Stimulated activated naive CD8-positive, alpha-beta T cell treated with anti-CD3 and anti-CD28 coated beads, Interleukin-15, amount 100 ng/mL, for 72 hours (primary cell): ENCODE measurements at regions not wholly inside any gene's neighbourhood (a gene's known extent, or its start where the extent isn't known, plus 50 kb on each side); places are given as distances from the start of the nearest gene placed in this dataset.
"Not testable (repeated sequence)": the region's sequence is repeated elsewhere in the genome, so short reads cannot be mapped to it uniquely, and the experiment has no call there.

Experiments
- ATAC-seq: fragments of 150-1000 bp; cut with Tn5 transposase; 2 replicates; pipeline ENCODE4 v1.10.0; 2021; ENCODE audit warnings: mild to moderate bottlenecking, moderate library complexity
- DNase-seq, 2 donors: peaks; one replicate each; pipeline ENCODE4 v3.0.0; 2021 to 2022
- H3K27ac Mint-ChIP-seq, 2 donors: one replicate each; pipeline ENCODE4 v1.8.0; 2022; ENCODE audit warnings: mild to moderate bottlenecking in 2 of 2, mixed read lengths in 2 of 2, moderate library complexity in 2 of 2
- H3K27me3 Mint-ChIP-seq: one replicate; pipeline ENCODE4 v1.8.0; 2022; ENCODE audit warnings: mixed read lengths
- H3K4me1 Mint-ChIP-seq: one replicate; pipeline ENCODE4 v1.8.0; 2022; ENCODE audit warnings: mild to moderate bottlenecking, mixed read lengths
- H3K4me3 Mint-ChIP-seq, 2 donors: one replicate each; pipeline ENCODE4 v1.8.0; 2022; ENCODE audit warnings: mild to moderate bottlenecking in 2 of 2, mixed read lengths in 2 of 2, moderate library complexity in 1 of 2
- H3K9me3 Mint-ChIP-seq, 2 donors: one replicate each; pipeline ENCODE4 v1.8.0; 2022; ENCODE audit warnings: mixed read lengths in 2 of 2

DNA sequence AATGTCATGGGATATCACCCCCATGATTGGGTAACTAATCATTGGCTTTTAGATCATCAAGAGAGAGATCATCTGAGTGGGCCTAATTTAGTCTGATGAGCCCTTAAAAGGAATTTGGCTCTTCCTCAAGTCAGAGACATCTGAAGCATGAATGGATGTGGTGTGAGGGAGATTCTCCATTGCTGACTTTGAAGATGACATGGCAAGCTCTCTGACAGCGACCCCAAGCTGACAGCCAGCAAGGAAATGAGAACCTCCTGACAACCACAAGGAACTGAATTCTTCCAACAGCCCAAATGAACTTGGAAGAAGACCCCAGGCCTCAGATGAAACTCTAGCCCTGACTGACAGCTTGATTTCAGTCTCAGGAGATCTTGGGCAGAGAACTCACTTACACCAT is 108.4 kb upstream of the SPATA12 start:
- ATAC-seq = no peak
- DNase-seq = no peak
- no peaks in the 10 kb centered on the region for H3K4me1 Mint-ChIP-seq
- H3K27ac Mint-ChIP-seq = no peak overlapping the region
- no peaks in the 10 kb centered on the region for H3K27me3 Mint-ChIP-seq
- peaks cover 0 to 8% of the 10 kb centered on the region in 2 donors for H3K9me3 Mint-ChIP-seq
- H3K4me3 Mint-ChIP-seq = no peak overlapping the region

DNA sequence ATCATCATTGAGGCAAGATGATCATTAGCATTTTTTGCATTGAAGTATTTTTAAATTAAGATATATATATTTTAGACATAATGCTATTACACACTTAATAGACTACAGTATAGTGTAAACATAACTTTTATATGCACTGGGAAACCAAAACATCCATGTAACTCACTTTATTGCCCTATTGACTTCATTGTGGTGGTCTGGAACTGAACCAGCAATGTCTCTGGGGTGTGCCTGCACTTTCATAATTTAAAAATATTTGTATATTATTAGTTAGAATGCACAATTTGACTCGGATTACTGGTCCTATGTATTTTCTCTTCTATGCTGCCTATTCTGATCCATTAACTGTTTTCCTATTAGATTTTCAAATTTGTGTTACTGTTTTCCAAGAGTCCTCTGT is 109.1 kb upstream of the SPATA12 start:
- Mint-ChIP-seq H3K4me1 (no peaks in the 10 kb centered on the region), H3K4me3 (no peak overlapping the region), H3K27ac (no peak overlapping the region), H3K9me3 (peaks cover 4 to 13% of the 10 kb centered on the region in 2 donors), H3K27me3 (no peaks in the 10 kb centered on the region)
- ATAC-seq (no peak), DNase-seq (no peak)

DNA sequence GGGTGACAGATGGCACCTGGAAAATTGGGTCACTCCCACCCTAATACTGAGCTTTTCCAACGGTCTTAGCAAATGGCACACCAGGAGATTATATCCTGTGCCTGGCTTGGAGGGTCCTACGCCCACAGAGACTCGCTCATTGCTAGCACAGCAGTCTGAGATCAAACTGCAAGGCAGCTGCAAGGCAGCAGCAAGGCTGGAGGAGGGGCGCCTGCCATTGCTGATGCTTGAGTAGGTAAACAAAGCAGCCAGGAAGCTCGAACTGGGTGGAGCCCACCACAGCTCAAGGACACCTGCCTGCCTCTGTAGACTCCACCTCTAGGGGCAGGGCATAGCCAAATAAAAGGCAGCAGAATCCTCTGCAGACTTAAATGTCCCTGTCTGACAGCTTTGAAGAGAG is 115.1 kb upstream of the SPATA12 start:
- DNase-seq, ATAC-seq, H3K27ac Mint-ChIP-seq, H3K27me3 Mint-ChIP-seq, H3K4me3 Mint-ChIP-seq: not testable (repeated sequence)
- Mint-ChIP-seq H3K9me3 (peaks cover 11 to 32% of the 10 kb centered on the region in 2 donors), H3K4me1 (peaks cover 11% of the 10 kb centered on the region)

DNA sequence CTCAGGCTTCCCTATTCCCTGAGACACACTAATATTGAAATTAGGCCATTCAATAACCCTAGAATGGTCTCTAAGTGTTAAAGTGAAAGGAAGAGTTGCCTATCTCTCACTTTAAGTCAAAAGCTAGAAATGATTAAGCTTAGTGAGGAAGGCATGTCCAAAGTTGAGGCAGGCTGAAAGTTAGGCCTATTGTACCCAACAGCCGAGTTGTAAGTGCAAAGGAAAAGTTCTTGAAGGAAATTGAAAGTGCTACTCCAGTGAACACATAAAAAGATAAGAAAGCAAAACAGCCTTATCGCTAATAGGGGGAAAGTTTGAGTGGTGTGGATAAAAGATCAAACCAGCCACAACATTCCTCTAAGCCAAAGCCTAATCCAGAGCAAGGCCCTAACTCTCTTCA is 117.9 kb upstream of the SPATA12 start:
- Mint-ChIP-seq H3K4me3 (peak overlapping the region in 1 of 2 donors; percentile 49), H3K9me3 (peaks cover 11 to 29% of the 10 kb centered on the region in 2 donors), H3K27me3 (no peaks in the 10 kb centered on the region), H3K27ac (no peak overlapping the region), H3K4me1 (peaks cover 19% of the 10 kb centered on the region)
- ATAC-seq (peak; percentile 66), DNase-seq (no peak)

DNA sequence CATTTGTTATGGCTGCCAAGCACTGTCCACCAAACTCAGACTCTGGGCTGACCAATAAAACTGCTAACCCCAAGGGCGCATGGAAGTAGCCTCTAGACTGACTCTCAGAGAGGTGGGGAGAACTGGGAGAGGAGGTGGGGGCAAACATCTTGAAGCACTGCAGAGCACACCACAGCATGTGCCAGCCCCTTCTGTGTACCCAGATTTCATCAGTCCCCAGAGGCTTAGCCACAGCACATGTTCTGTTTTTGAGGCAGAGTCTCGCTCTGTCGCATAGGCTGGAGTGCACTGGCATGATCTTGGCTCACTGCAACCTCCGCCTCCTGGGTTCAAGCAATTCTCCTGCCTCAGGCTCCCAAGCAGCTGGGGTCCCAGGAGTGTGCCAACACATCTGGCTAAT is 119.5 kb upstream of the SPATA12 start:
- ATAC-seq (no peak), DNase-seq (no peak)
- H3K27me3 Mint-ChIP-seq = no peaks in the 10 kb centered on the region
- H3K4me1 Mint-ChIP-seq = peaks cover 20% of the 10 kb centered on the region
- H3K9me3 Mint-ChIP-seq = peaks cover 4 to 15% of the 10 kb centered on the region in 2 donors
- H3K27ac Mint-ChIP-seq = no peak overlapping the region
- H3K4me3 Mint-ChIP-seq = no peak overlapping the region

DNA sequence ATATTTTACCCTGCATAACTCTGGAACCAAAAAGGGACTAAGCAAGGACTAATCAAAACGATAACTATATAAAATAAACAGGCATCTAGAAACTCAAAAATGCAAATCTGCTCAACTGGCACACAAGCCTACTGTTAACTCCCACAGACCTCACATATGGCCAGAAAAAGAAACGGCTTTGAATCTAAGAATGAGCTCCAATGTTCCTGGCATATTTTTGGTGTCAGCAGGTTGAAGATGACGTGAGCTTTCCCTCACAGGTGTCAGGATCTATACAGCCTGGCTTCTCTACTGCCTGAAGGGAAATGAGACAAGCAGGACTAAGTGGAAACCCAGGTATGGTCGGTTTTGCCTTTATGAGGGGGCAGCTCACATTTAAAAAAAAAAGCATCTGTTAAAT is 120.1 kb upstream of the SPATA12 start:
- DNase-seq (no peak), ATAC-seq (no peak)
- Mint-ChIP-seq H3K4me3 (no peak overlapping the region), H3K27me3 (no peaks in the 10 kb centered on the region), H3K27ac (no peak overlapping the region), H3K4me1 (peaks cover 26% of the 10 kb centered on the region), H3K9me3 (peaks cover 7 to 14% of the 10 kb centered on the region in 2 donors)

DNA sequence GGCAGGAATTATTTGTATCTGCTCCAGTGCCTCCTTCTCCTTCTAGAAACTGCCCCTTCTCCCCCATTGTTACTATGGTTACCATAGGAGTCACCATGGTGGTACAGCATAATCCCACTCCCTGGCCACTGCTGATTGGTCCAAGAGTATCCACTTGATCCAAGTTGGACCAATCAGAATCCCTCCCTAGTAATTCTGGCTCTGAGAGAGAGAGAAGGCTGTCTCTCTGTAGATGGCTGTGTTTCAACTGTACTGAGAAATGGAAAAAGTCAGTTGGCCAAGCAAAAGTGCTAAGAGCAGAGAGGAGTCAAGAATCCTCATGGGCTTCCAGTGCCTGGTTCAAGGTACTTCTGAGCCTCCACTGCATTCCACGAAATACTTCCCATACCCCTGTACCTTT is 120.6 kb upstream of the SPATA12 start:
- Mint-ChIP-seq H3K4me1 (peaks cover 28% of the 10 kb centered on the region), H3K27me3 (no peaks in the 10 kb centered on the region), H3K4me3 (no peak overlapping the region), H3K9me3 (peaks cover 8 to 9% of the 10 kb centered on the region in 2 donors), H3K27ac (no peak overlapping the region)
- DNase-seq = no peak
- ATAC-seq = no peak

DNA sequence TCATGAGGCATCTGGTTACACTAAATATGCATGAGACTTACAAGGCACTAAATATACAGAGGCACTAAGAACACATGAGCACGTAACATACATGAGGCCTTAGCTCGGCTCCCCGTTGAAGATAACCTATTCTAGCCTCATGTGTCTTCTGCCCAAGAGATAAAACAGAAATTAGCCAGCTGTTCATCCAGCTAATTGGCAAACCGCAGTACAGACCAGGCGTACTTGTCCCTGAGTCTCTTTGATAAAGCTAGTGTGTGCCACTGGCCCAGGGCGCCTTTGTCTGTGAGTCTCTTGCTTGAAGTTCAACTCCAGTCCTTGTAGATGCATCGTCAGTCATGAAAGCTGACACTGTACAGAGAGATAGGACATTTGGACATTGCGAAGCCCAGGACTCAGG is 121.9 kb upstream of the SPATA12 start:
- Mint-ChIP-seq H3K27me3 (no peaks in the 10 kb centered on the region), H3K4me3 (no peak overlapping the region), H3K27ac (no peak overlapping the region), H3K4me1 (peaks cover 28% of the 10 kb centered on the region), H3K9me3 (peaks cover 9 to 10% of the 10 kb centered on the region in 2 donors)
- ATAC-seq (no peak), DNase-seq (no peak)

DNA sequence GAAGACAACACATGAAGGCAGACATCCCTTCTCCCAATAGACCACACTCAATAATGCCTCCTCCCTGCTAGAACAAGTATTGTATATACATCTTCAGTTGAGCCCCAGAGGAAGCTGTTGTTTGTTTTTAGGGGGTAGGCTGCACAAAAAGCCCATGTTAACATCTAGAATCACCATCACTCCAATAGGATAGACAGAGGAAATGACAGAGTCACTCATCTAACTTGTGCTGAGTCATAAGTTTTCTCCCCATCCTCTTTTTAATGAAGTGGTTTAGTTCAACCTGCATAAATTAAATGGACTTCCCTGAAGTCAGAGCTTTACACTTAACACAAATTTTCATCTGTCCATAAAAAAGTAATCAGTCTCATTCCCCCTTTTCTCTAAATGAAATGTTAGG is 122.9 kb upstream of the SPATA12 start:
- no peak overlapping the region for H3K27ac Mint-ChIP-seq
- H3K4me1 Mint-ChIP-seq = peaks cover 24% of the 10 kb centered on the region
- no peak for DNase-seq
- ATAC-seq = no peak
- H3K4me3 Mint-ChIP-seq = no peak overlapping the region
- H3K9me3 Mint-ChIP-seq = peaks cover 9 to 16% of the 10 kb centered on the region in 2 donors
- no peaks in the 10 kb centered on the region for H3K27me3 Mint-ChIP-seq

DNA sequence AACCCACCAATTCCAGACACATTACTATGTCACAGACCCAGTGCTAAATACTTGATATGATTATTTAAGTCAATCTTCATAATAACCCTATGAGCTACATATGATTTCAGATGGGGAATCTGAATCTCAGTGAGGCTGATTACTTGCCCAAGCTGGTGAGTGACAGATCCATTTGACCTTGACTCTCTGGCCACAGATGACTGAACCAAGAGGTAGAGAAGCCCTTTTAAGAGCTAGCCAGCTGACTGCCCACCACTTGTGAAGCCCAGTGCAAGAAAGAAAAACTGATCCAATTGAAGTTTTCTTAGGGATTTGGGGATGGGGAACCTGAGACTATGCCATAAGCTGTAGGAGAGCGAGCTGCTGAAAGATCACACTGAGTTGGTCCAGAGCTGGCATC is 124.7 kb upstream of the SPATA12 start:
- DNase-seq = no peak
- no peak for ATAC-seq
- peak overlapping the region in 1 of 2 donors; percentile 56 for H3K27ac Mint-ChIP-seq
- peaks cover 9 to 21% of the 10 kb centered on the region in 2 donors for H3K9me3 Mint-ChIP-seq
- H3K4me3 Mint-ChIP-seq = no peak overlapping the region
- H3K27me3 Mint-ChIP-seq = no peaks in the 10 kb centered on the region
- H3K4me1 Mint-ChIP-seq = peaks cover 21% of the 10 kb centered on the region

DNA sequence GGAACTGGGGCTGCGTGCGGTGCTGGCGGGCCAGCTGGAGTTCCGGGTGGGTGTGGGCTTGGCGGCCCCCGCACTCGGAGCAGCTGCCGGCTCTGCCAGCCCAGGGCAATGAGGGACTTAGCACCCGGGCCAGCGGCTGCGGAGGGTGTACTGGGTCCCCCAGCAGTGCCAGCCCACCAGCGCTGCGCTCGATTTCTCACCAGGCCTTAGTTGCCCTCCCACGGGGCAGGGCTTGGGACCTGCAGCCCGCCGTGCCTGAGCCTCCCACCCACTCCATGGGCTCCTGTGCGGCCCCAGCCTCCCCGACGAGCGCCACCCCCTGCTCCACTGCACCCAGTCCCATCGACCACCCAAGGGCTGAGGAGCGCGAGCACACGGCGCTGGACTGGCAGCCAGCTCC is 126.0 kb upstream of the SPATA12 start:
- H3K27ac Mint-ChIP-seq, H3K27me3 Mint-ChIP-seq, ATAC-seq, H3K4me3 Mint-ChIP-seq, DNase-seq: not testable (repeated sequence)
- Mint-ChIP-seq H3K4me1 (peaks cover 30% of the 10 kb centered on the region), H3K9me3 (peaks cover 9 to 21% of the 10 kb centered on the region in 2 donors)

DNA sequence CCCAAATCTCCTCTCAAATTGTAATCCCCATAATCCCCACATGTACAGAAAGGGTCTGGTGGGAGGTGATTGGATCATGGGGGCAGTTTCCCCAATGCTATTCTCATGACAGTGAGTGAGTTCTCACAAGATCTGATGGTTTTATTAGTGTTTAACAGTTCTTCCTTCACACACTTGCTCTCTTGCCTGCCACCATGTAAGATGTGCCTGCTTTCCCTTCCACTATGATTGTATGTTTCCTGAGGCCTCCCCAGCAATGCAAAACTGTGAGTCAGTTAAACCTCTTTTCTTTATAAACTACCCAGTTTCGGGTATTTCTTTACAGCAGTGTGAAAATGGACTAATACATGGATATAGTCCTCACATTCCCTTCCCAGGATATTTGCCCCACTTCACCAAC is 126.7 kb upstream of the SPATA12 start:
- Mint-ChIP-seq H3K4me1 (peaks cover 37% of the 10 kb centered on the region), H3K9me3 (peaks cover 9 to 21% of the 10 kb centered on the region in 2 donors), H3K27me3 (no peaks in the 10 kb centered on the region), H3K4me3 (no peak overlapping the region), H3K27ac (no peak overlapping the region)
- DNase-seq = no peak
- ATAC-seq = no peak

DNA sequence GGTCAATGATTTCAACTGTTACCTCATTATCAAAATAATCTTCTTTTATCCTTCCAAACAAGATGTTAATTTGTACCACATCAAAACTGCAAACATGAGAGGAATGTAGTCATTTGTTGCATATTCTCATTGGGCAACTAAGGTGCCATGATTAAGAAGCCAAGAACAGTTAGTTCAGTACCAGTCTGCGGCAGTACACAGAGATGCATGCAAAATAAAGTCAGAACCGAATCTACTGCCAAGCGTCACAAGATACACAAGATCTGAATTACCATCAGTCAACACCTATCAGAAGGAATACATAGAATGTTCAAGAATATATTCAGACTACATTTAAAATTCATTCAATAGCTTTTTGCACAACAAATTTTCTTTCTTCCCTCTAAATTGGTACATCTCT is 127.6 kb upstream of the SPATA12 start:
- H3K27ac Mint-ChIP-seq = no peak overlapping the region
- DNase-seq = no peak
- ATAC-seq = no peak
- H3K9me3 Mint-ChIP-seq = peaks cover 9 to 21% of the 10 kb centered on the region in 2 donors
- no peak overlapping the region for H3K4me3 Mint-ChIP-seq
- H3K4me1 Mint-ChIP-seq = peaks cover 46% of the 10 kb centered on the region
- H3K27me3 Mint-ChIP-seq = no peaks in the 10 kb centered on the region

DNA sequence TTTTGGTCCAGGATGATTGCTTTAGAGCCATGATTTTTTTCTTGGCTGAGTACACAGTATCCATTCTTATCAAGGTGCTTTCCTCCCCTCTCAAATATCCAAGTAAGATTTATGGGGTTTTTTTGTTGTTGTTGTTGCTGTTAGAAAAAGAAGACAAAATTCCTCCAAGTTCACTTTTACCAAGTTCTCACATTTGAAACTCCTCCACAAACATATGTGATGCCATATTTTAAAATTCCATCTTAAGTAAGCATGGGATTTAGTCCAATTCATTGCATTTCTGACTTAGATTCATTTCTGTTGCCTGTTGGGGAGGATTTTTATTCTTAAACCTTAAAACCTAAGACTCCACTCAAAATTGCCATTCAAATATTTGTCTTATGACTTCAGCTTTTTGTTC is 128.6 kb upstream of the SPATA12 start:
- Mint-ChIP-seq H3K4me3 (no peak overlapping the region), H3K27me3 (no peaks in the 10 kb centered on the region), H3K27ac (no peak overlapping the region), H3K9me3 (peaks cover 9 to 21% of the 10 kb centered on the region in 2 donors), H3K4me1 (peaks cover 44% of the 10 kb centered on the region)
- DNase-seq (no peak), ATAC-seq (no peak)

DNA sequence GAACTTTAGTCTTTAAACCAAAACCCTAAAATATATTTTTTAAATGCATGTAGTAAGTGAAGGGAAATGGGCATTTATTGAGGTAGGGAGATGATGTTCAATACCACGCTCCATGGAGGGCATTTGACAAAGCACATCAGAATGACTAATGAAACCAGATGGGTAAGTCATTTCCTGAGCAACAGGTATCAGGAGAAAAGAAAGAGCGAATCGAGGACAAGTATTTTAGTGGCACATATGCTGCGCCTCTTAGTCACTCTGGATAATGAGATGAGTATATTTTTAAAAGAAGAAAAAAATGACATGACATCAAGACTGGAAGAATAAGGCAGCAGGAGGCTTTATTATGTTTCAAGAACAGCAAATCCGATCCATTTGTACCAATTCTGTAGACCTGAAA is 129.0 kb upstream of the ARHGEF3 start:
- ATAC-seq (peak; percentile 98), DNase-seq (peak in 1 of 2 donors; percentile 24)
- no peaks in the 10 kb centered on the region for H3K27me3 Mint-ChIP-seq
- no peak overlapping the region for H3K4me3 Mint-ChIP-seq
- H3K27ac Mint-ChIP-seq = peak overlapping the region in 1 of 2 donors; percentile 31
- peaks cover 53% of the 10 kb centered on the region for H3K4me1 Mint-ChIP-seq
- H3K9me3 Mint-ChIP-seq = peaks cover 9 to 21% of the 10 kb centered on the region in 2 donors

DNA sequence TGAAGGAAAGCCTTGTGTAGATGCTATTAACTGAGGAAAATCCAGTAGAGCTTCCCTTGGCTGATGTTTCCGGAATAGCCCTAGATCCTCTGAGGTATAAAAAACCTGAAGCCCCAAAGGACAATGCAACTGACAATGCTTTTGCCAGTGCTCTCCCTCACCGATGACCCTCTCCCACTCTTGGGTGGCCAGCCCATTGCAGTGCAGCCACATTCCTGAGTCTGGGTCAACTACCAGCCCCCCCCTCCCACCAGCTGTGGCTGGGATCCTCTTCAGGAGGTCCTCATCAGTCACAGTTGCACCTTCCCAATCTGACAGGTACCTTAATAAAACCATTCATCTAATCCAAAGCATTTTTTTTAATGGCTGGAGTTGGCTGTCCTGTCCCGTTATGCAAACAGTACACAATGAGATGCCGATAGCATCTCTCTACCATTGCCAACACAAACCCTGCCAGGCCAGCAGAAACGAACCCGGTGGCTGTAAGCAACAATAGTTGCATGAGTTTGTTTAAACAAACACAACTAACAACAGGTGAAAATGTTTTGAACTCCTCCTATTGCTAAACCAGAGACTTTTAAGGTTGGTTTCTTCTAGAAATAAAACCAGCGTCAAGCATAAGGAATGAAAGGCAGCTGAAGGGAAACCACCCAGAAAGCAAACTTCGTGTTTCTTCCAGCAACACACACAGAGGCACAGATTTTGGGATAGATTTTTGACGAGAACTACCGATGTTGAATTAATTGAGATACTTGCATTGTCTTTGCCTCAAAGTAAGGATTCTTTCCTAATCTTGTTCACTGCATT is 128.3 kb upstream of the ARHGEF3 start:
- no peaks in the 10 kb centered on the region for H3K27me3 Mint-ChIP-seq
- no peak for ATAC-seq
- H3K4me1 Mint-ChIP-seq = peaks cover 52% of the 10 kb centered on the region

More for the DNA sequence above, 128.3 kb upstream of the ARHGEF3 start:
- no peak for DNase-seq
- Mint-ChIP-seq H3K9me3 (peaks cover 9 to 18% of the 10 kb centered on the region in 2 donors), H3K27ac (peak overlapping the region in 1 of 2 donors; percentile 31), H3K4me3 (no peak overlapping the region)
